Activated CD4-positive, alpha-beta T cell treated with anti-CD3 and anti-CD28 coated beads, Interleukin-2, Interleukin-4, amounts not matched to agents 100 ng/mL and 50 ng/mL, durations not matched to agents 16 hours and 8 hours (primary cell): ENCODE measurements at regions not wholly inside any gene's neighbourhood (a gene's known extent, or its start where the extent isn't known, plus 50 kb on each side); places are given as distances from the start of the nearest gene placed in this dataset.

Experiments used
- DNase-seq: peaks from one replicate; pipeline ENCODE4 v3.0.0-alpha.2; 2020; ENCODE audit warnings: low spot score

GRCh38 chr6:66796987-66797386, 1090.0 kb upstream of the EYS start:
- DNase-seq: no peak

- no peak for DNase-seq
These were observed 1081.6 kb upstream of the EYS start for GRCh38 chr6:66788579-66788978.

GRCh38 chr6:66772800-66773199, 1065.8 kb upstream of the EYS start:
- DNase-seq: no peak

GRCh38 chr6:66771626-66772025, 1064.6 kb upstream of the EYS start:
- no peak for DNase-seq

GRCh38 chr6:66751630-66752029, 1044.6 kb upstream of the EYS start:
- no peak for DNase-seq

- no peak for DNase-seq
These were observed 1033.3 kb upstream of the EYS start for GRCh38 chr6:66740346-66740745.

DNA sequence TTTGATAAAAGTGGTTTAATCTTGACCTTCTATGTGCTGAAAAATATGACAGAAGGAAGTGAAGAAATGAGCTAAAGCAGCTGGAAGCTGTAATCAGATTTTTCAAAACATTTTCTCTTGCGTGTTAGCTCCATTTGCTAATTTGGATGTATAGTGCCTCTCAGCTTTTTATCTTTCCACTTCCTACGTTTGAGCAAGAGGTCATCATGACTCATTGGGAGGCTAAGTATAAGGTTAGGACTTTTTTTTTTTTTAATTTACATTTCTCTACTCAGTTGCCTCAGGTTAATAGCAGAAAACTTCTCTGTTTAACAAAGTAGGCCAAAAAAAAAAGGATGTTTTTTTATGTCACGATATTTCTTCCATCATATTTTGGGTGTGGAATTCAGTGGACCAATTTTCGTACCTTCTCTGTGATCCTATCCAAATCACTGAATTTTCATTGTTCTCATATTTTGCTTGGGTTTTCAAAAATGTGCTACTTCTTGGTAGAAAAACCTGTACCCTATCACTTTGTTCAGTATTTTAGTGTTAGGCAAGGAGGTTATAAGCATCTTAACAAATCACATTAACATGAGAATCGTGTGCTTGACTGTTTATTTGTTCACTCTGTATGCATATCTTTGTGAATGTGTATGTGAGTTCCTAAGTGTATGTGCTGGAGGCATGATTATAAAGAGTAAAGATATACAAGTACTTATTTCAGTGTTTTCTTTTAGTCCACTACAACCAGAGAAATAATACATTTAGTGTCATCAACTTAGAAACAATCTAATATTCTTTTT, 1028.3 kb upstream of the EYS start:
- DNase-seq: no peak

DNA sequence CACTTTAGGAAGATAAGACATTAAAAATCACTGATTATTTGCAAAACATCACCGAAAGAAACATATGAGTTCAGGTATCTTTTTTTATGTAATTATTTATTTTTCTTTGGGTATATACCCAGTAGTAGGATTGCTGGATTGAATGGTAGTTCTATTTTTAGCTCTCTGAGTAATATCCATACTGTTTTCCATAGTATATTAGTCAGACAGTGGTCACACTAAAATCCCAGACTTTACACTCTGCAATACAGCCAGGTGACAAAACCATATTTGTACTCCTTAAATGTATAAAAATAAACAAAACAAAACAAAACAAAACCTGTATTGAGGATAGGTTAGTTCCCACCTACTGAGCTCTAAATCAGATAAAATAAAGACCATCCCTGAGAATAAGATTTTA, 1024.3 kb upstream of the EYS start:
- DNase-seq: no peak

DNA sequence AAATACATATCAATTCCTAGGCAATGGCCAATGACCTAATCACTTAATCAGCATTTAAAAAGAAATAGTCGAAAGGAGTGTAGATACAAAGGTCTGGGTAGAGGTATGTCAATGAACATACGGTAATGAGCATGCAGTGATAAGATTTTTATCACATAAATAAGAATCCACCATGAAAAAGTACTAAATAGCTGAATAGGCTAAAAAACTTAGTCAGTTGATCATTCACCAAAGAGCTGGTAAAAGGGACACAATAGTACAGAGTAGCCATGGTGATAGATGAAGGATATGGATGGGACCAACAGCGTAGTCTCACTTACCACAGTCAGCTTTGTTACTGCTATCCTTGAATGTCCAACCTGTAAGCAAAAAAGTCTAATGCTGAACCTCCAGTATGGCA, 1018.6 kb upstream of the EYS start:
- no peak for DNase-seq

- DNase-seq: no peak
These were observed 1010.8 kb upstream of the EYS start for GRCh38 chr6:66717801-66718200.

GRCh38 chr6:66699385-66699784, 992.4 kb upstream of the EYS start:
- no peak for DNase-seq

- DNase-seq: no peak
These were observed 982.6 kb upstream of the EYS start for GRCh38 chr6:66689608-66690007.

GRCh38 chr6:66687611-66688140, 980.6 kb upstream of the EYS start:
- no peak for DNase-seq

DNA sequence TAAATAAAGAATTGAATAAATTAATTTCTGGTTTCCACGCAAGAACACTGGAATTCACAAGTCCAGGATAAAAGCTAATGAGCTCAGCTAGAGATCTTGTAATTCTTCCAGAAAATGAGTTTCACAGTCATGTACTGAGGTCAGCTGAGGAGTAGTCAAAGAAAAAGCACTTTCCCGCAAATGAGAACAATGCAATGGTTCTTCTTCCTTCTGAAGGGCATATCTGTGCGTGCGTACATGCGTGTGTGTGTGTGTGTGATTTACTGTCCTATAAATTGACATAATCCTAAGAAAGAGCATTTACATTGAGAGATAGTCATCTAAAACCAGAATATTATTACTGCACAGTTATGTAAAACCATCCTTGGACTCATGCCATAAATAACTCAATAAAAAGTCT, 968.9 kb upstream of the EYS start:
- no peak for DNase-seq

GRCh38 chr6:66664112-66664511, 957.1 kb upstream of the EYS start:
- DNase-seq: no peak

DNA sequence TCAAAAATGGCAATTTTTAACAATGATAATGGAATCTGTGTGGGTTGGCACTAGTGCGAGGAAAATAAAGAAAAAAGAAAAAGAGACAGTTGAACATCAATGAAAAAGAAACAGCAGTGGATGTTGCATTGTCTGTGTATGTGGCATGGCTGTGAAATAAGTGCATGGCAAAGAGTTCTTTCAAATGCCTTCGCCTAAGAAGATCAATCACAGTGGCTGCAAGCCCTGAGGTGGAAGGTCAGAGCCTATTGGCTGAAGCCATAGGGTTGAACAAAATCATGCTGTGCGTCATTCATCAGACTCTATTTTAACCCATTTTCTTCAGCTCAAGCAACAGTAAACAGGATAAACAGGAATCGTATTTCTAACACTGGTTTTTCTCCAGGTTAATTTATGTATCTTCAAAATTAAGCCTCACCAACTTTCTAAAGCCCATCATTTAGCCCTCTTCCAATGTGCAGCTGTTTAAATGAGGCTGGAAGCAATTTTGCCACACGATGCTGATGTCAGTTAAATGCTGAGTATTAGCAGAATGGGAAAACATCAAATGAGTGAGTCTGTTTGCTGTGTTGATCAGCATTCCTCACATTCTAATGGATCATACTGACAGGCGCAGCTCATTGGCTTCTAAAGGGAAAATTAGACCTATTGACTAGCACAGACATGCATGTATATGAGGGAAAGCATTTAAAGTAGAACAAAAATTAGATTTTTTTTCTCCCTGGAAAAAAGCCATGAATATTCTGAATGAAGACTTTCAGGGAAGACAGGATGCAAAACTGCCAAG, 955.9 kb upstream of the EYS start:
- DNase-seq: no peak

DNA sequence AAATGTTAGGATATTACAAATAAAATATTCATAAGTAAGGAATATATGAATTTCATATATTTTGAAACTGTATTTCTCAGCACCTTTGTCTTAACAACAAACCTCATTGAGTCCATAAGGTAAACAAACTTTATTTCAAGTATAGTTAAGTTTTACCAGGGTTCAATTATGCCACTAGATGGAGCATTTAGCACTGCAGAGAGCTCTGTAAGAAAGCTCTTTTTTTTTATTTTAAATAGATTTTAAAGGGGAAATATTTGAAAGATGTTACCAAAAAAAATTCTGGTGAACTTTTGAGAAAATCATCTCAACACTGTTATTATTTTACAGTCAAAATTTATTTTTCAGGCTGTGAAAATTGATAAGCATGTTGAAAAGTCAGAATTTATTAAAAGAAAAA, 955.2 kb upstream of the EYS start:
- no peak for DNase-seq

- no peak for DNase-seq
These were observed 948.4 kb upstream of the EYS start for GRCh38 chr6:66655420-66655819.

DNA sequence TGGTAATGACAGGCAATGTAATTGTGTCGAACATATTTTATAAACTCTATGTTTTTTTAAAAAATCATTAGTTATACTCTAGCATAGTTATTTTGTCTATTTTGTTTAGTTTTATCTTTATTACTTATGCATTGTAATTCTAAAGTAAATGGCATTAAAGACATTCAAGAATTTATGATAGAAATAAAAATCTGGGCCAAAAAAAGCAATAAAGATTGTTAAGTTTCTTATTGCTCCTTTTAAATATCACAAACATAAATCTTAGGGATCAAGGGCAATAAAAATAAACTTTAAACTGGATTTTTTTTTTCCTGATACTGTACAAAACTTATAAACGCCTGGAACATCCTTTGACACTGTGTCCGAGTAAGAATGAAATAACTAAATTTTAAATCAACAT, 931.5 kb upstream of the EYS start:
- DNase-seq: no peak

- DNase-seq: no peak
These were observed 931.1 kb upstream of the EYS start for GRCh38 chr6:66638099-66638498.

- DNase-seq: no peak
These were observed 921.9 kb upstream of the EYS start for GRCh38 chr6:66628917-66629316.

DNA sequence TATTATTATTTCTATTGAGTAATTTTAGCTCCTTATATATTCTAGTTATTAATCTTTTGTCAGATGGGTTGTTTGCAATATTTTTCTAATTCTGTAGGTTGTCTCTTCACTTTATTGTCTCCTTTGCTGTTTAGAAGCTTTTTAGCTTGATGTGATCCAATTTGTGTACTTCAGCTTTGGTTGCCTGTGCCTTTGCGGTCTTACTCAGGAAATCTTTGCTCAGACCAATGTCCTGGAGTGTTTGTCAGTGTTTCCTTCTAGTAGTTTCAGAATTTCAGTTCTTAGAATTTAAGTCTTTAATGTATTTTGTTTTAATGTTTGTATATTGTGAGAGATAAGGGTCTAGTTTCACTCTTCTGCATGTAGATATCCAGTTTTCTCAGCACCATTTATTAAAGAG, 916.0 kb upstream of the EYS start:
- DNase-seq: no peak

DNA sequence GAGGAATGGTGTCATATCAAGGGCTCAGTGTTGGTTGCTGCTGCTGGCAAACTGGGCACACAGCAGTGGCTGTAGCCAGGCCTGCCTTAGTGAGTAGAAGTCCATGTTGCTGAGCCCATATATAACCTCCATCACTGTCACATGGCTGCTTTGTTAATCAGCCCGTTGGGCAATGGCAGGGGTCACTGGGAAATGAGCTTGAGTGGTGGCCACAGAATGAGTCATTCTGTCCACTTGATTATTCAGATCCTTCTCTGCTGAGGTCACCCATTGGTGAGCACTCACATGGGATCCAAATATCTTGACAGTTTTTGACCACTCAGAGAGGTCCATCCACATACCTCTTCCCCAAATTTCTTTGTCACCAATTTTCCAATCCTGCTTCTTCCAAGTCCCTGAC, 898.9 kb upstream of the EYS start:
- no peak for DNase-seq
